Ovary (tissue), 7 donors: ENCODE measurements at regions not wholly inside any gene's neighbourhood (a gene's known extent, or its start where the extent isn't known, plus 50 kb on each side); places are given as distances from the start of the nearest gene placed in this dataset.

Experiments
- DNase-seq, 5 donors: peaks; one replicate each; pipeline ENCODE4 v3.0.0-alpha.2; 2019 to 2020
- H3K27ac ChIP-seq, 2 donors: fragments of 200-600 bp; one replicate each; pipeline versions ENCODE4 v1.5.1 to v1.8.0; 2019 to 2022
- H3K27me3 ChIP-seq: fragments of 200-600 bp; one replicate; pipeline ENCODE4 v1.8.0; 2022
- H3K36me3 ChIP-seq: fragments of 200-600 bp; sonication (generic); one replicate; pipeline ENCODE4 v1.5.1; 2019
- H3K4me1 ChIP-seq: one replicate; pipeline ENCODE4 v1.8.1; 2013; ENCODE audit warnings: mild to moderate bottlenecking, moderate library complexity; ENCODE audit not compliant: insufficient read depth
- H3K4me3 ChIP-seq: fragments of 200-600 bp; sonication (generic); one replicate; pipeline ENCODE4 v1.5.1; 2017
- H3K9me3 ChIP-seq, 2 donors: fragments of 200-600 bp in 1 of 2; sonication (generic) in 1 of 2; one replicate each; pipeline versions ENCODE4 v1.5.1 to v1.8.1; 2013 to 2019; ENCODE audit warnings: mild to moderate bottlenecking in 1 of 2, moderate library complexity in 1 of 2
- CTCF ChIP-seq, 3 donors: fragments of 450-650 bp in 2 of 3; fragments of 200-600 bp in 1 of 3; IDR thresholded peaks; one replicate each; pipeline versions ENCODE4 v1.5.1 to v1.8.0; 2016 to 2022; ENCODE audit warnings: antibody characterized with exemption in 3 of 3, mild to moderate bottlenecking in 1 of 3
- EP300 ChIP-seq: sonication (generic); formaldehyde crosslinking; IDR thresholded peaks from one replicate; pipeline ENCODE4 v1.6.1; 2017; ENCODE audit warnings: antibody characterized with exemption
- POLR2A ChIP-seq: fragments of 450-650 bp; IDR thresholded peaks from one replicate; pipeline ENCODE4 v1.6.1; 2017; ENCODE audit warnings: antibody characterized with exemption, mild to moderate bottlenecking, moderate library complexity
- WGBS, 3 donors: extraction: QIAGEN DNeasy Blood & Tissue Kit in 1 of 3; methylation state at CpG; one replicate each; pipeline versions ENCODE4 v1.1.5 to v1.1.7; 2013 to 2017; 5-methylcytosine and 5-hydroxymethylcytosine counted together
- intact Hi-C, 4 donors: fragments of 100-400 bp; cut with DNase I; formaldehyde crosslinking; loops; one replicate each; pipeline versions ENCODE4 v1.11.0 to v1.15.1; 2022 to 2023
- donor health status: DM: no; HTN: no; CAD: no; lungs with moderate emphysema.
- donor health status: DM: no; HTN: no; CAD: no.
- donor health status: Bipolar disorder and iron deficiency.
- donor health status: DM: no; HTN: no; CAD: no.
- donor health status: DM: yes; HTN: yes; CAD: no.

GRCh38 chr7:21169667-21170580, 258.0 kb upstream of the SP4 start:
- H3K4me1 ChIP-seq: no peaks in the 10 kb centered on the region
- WGBS, 3 donors: 11 to 15% (median 14%) methylated on average over 30 of the region's 30 CpGs
- H3K27ac ChIP-seq: no peak overlapping the region
- no peaks in the 10 kb centered on the region for H3K9me3 ChIP-seq
- TF ChIP-seq POLR2A (no peak), CTCF (IDR thresholded peaks at IDR 0.05) (no peak), EP300 (no peak)
- no peak overlapping the region for H3K4me3 ChIP-seq
- no peaks in the 10 kb centered on the region for H3K27me3 ChIP-seq
- no peak for DNase-seq
- no peaks in the 10 kb centered on the region for H3K36me3 ChIP-seq
- intact Hi-C loops: no loop called here

- H3K4me1 ChIP-seq: no peaks in the 10 kb centered on the region
- WGBS, 3 donors: 24 to 33% (median 27%) methylated on average over 6 of the region's 6 CpGs
- TF ChIP-seq CTCF (IDR thresholded peaks at IDR 0.05): no peak
- TF ChIP-seq POLR2A: no peak
- TF ChIP-seq EP300: no peak
- no peak overlapping the region for H3K27ac ChIP-seq
- H3K27me3 ChIP-seq: no peaks in the 10 kb centered on the region
- no peaks in the 10 kb centered on the region for H3K36me3 ChIP-seq
- no peak overlapping the region for H3K4me3 ChIP-seq
- no peaks in the 10 kb centered on the region for H3K9me3 ChIP-seq
- intact Hi-C loops: no loop called here
- no peak for DNase-seq
Observed at GRCh38 chr7:21172800-21173199, 255.1 kb upstream of the SP4 start.

- Histone ChIP-seq H3K4me3 (no peak overlapping the region), H3K27ac (no peak overlapping the region), H3K27me3 (no peaks in the 10 kb centered on the region), H3K4me1 (no peaks in the 10 kb centered on the region), H3K9me3 (no peaks in the 10 kb centered on the region), H3K36me3 (no peaks in the 10 kb centered on the region)
- WGBS, 3 donors: 50 to 74% (median 59%) methylated on average over 1 of the region's 1 CpG
- TF ChIP-seq CTCF (IDR thresholded peaks at IDR 0.05): no peak
- TF ChIP-seq POLR2A: no peak
- intact Hi-C loops: no loop called here
- DNase-seq: no peak
Observed at GRCh38 chr7:21173436-21173835, 254.4 kb upstream of the SP4 start.

GRCh38 chr7:21175714-21176113, 252.2 kb upstream of the SP4 start:
- H3K27me3 ChIP-seq: no peaks in the 10 kb centered on the region
- no peaks in the 10 kb centered on the region for H3K9me3 ChIP-seq
- no peak overlapping the region for H3K27ac ChIP-seq
- no peaks in the 10 kb centered on the region for H3K4me1 ChIP-seq
- DNase-seq: no peak
- intact Hi-C loops: no loop called here
- 66 to 72% (median 68%) methylated on average over 1 of the region's 1 CpG for WGBS, 3 donors
- H3K36me3 ChIP-seq: no peaks in the 10 kb centered on the region
- no peak for TF ChIP-seq POLR2A
- no peak for TF ChIP-seq CTCF (IDR thresholded peaks at IDR 0.05)
- TF ChIP-seq EP300: no peak
- no peak overlapping the region for H3K4me3 ChIP-seq
